Globus pallidus (tissue), 1 donor: ENCODE measurements at regions not wholly inside any gene's neighbourhood (a gene's known extent, or its start where the extent isn't known, plus 50 kb on each side); places are given as distances from the start of the nearest gene placed in this dataset.

Source experiments
- DNase-seq: peaks from one replicate; pipeline ENCODE4 v3.0.0-alpha.2; 2015; ENCODE audit warnings: low spot score

GRCh38 chr7:7118822-7119221 lies 63.5 kb upstream of the C1GALT1 start:
- DNase-seq: no peak

GRCh38 chr7:7119729-7120128 lies 62.6 kb upstream of the C1GALT1 start:
- no peak for DNase-seq

DNA sequence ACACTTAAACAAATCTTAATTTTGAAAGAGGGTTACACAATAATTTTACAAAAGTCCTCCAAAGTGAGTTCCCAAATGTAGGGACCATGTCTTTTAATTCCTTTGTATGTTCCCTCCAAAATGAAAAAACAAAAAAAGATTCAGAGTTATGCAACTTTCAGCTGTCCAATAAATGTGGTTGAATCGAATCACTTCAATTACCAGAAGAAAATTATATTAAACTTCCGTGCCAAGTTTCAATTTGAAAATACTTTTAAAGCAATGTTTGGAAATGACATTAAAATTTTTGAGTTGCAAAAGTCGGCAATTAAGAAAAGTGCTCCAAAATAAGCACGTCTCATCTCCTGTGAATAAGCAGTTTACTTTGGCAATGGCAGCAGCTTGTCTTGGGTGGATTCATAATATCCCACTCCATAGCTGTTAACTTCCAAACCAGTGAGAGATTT lies 60.3 kb upstream of the C1GALT1 start:
- no peak for DNase-seq

GRCh38 chr7:7122701-7123281 lies 59.6 kb upstream of the C1GALT1 start:
- DNase-seq: no peak

DNA sequence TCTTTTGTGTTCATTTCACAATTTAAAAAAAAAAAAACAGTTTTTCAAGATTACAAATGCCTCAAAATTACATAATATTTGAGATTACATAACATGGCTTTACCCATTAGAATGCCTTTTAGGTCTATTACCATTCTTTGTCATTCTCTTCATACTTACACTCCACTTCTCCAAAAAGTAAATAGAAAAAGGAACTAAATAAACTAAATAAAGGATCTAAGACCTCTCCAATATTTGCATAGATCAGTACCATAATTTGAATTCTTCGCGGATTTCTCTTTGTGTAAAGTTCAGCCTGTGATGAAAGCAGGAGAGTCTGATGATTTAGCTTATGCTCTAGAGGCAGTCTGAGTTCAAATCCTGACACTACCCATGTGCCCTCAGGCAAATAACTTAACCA lies 56.4 kb upstream of the C1GALT1 start:
- DNase-seq: no peak

DNA sequence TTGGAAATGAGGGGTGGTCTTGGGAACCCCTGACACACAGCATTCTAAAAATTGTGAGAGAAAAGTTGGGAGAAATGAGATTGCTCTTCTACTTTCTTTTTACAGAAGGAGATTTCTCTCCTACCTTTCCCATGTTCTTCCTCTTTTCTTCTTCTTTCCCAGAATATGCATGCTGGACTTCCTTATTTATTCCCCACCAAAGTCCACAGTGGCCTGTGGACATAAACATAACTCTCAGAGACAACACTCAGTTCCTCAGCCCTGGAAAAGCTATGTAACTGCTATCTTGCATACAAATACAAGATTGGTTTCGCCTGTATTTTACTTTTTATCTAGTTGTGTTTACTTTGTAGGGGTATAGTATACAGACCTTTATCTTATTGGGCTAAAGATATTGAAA lies 54.6 kb upstream of the C1GALT1 start:
- DNase-seq: no peak

GRCh38 chr7:7129381-7129780 lies 53.0 kb upstream of the C1GALT1 start:
- no peak for DNase-seq

DNA sequence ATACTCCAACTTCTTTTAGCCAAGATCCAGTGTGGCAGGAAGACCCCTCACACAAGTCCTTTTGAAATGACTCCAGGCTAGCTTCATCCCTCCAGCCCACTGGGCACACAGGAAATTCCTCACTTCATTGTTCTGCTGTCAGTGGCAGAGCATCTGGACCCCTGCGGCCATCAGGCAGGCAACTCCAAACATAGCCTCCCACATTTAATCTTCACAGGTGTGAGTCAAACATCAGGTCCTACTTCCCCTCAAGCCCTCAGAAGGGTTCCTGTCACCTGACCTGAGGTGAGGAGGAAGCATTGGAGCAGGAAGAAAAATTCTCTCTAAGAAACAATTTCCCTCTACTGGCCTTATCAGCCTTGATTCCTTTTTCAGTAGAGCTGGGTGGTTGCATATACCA lies 51.1 kb upstream of the C1GALT1 start:
- no peak for DNase-seq
